Dermis microvascular lymphatic vessel endothelial cell (primary cell): ENCODE measurements at regions not wholly inside any gene's neighbourhood (a gene's known extent, or its start where the extent isn't known, plus 50 kb on each side); places are given as distances from the start of the nearest gene placed in this dataset.

Source experiments
- DNase-seq, 2 donors: peaks; one replicate each; pipeline versions ENCODE4 v3.0.0 to v3.0.0-alpha.2; 2010; ENCODE audit warnings: low read depth in 2 of 2

GRCh38 chr9:78599926-78600325 lies 303.0 kb downstream of the PSAT1 start:
- DNase-seq, result no peak

GRCh38 chr9:78601957-78602565 lies 305.1 kb downstream of the PSAT1 start:
- DNase-seq, result peak; percentile 30 to 62

GRCh38 chr9:78605041-78606000 lies 308.4 kb downstream of the PSAT1 start:
- peak in 1 of 2 donors; percentile 20 for DNase-seq

GRCh38 chr9:78606001-78606379 lies 309.1 kb downstream of the PSAT1 start:
- DNase-seq, result no peak

- no peak for DNase-seq
Observed at GRCh38 chr9:78607853-78608252, 310.9 kb downstream of the PSAT1 start.

GRCh38 chr9:78609450-78609849 lies 312.5 kb downstream of the PSAT1 start:
- no peak for DNase-seq

GRCh38 chr9:78612091-78612490 lies 315.2 kb downstream of the PSAT1 start:
- DNase-seq, result no peak

GRCh38 chr9:78613006-78613405 lies 316.1 kb downstream of the PSAT1 start:
- no peak for DNase-seq

- DNase-seq, result no peak
Observed at GRCh38 chr9:78614892-78615291, 318.0 kb downstream of the PSAT1 start.

GRCh38 chr9:78615372-78615771 lies 318.4 kb downstream of the PSAT1 start:
- no peak for DNase-seq

GRCh38 chr9:78618735-78619134 lies 321.8 kb downstream of the PSAT1 start:
- DNase-seq, result no peak

- no peak for DNase-seq
Observed at GRCh38 chr9:78620303-78620702, 323.4 kb downstream of the PSAT1 start.

- no peak for DNase-seq
Observed at GRCh38 chr9:78620764-78621163, 323.8 kb downstream of the PSAT1 start.

GRCh38 chr9:78622126-78622525 lies 325.2 kb downstream of the PSAT1 start:
- no peak for DNase-seq

GRCh38 chr9:78626971-78627370 lies 330.0 kb downstream of the PSAT1 start:
- no peak for DNase-seq

GRCh38 chr9:78630966-78631365 lies 334.0 kb downstream of the PSAT1 start:
- no peak for DNase-seq

GRCh38 chr9:78640728-78641127 lies 343.8 kb downstream of the PSAT1 start:
- DNase-seq, result no peak

GRCh38 chr9:78644359-78644758 lies 347.4 kb downstream of the PSAT1 start:
- no peak for DNase-seq

GRCh38 chr9:78654324-78654723 lies 357.4 kb downstream of the PSAT1 start:
- DNase-seq, result no peak

GRCh38 chr9:78663369-78663768 lies 366.4 kb downstream of the PSAT1 start:
- no peak for DNase-seq

GRCh38 chr9:78664370-78664769 lies 367.4 kb downstream of the PSAT1 start:
- DNase-seq, result no peak

GRCh38 chr9:78666818-78667414 lies 370.0 kb downstream of the PSAT1 start:
- DNase-seq, result no peak
